RWPE2 (cell line): ENCODE measurements at regions not wholly inside any gene's neighbourhood (a gene's known extent, or its start where the extent isn't known, plus 50 kb on each side); places are given as distances from the start of the nearest gene placed in this dataset.

Source experiments
- ATAC-seq: fragments of 200-7000 bp; cut with Tn5 transposase; 3 replicates; pipeline ENCODE4 v1.9.1; 2021; ENCODE audit warnings: low read depth
- DNase-seq: peaks from one replicate; pipeline ENCODE4 v3.0.0-alpha.2; 2020; ENCODE audit warnings: low spot score
- H3K27ac ChIP-seq: fragments of 450-650 bp; 2 replicates; pipeline ENCODE4 v1.5.1; 2017; ENCODE audit warnings: mild to moderate bottlenecking; ENCODE audit not compliant: poor library complexity, severe bottlenecking
- H3K27me3 ChIP-seq: fragments of 250-450 bp; sonication (Bioruptor Pico); 2 replicates; pipeline ENCODE4 v1.5.1; 2021; ENCODE audit warnings: mild to moderate bottlenecking, moderate library complexity; ENCODE audit not compliant: insufficient read depth, poor library complexity, severe bottlenecking
- H3K36me3 ChIP-seq: fragments of 250-450 bp; sonication (Bioruptor Pico); 2 replicates; pipeline ENCODE4 v1.5.1; 2020; ENCODE audit warnings: low read depth, mild to moderate bottlenecking, moderate library complexity
- H3K4me1 ChIP-seq: fragments of 250-450 bp; sonication (Bioruptor Pico); 2 replicates; pipeline ENCODE4 v1.5.1; 2021; ENCODE audit warnings: mild to moderate bottlenecking, moderate library complexity; ENCODE audit not compliant: insufficient read depth, poor library complexity, severe bottlenecking
- H3K4me3 ChIP-seq: fragments of 250-450 bp; sonication (Bioruptor Pico); 2 replicates; pipeline ENCODE4 v1.5.1; 2021; ENCODE audit warnings: mild to moderate bottlenecking, moderate library complexity; ENCODE audit not compliant: severe bottlenecking
- H3K9me3 ChIP-seq: fragments of 250-450 bp; sonication (Bioruptor Pico); 2 replicates; pipeline ENCODE4 v1.5.1; 2021; ENCODE audit warnings: mild to moderate bottlenecking, moderate library complexity; ENCODE audit not compliant: severe bottlenecking
- TF ChIP-seq, protein P1 (sequence below): fragments of 450-650 bp; IDR thresholded peaks from one replicate; pipeline ENCODE4 v1.5.1; 2017; ENCODE audit warnings: mild to moderate bottlenecking, moderate library complexity; ENCODE audit not compliant: poor library complexity, severe bottlenecking

DNA sequence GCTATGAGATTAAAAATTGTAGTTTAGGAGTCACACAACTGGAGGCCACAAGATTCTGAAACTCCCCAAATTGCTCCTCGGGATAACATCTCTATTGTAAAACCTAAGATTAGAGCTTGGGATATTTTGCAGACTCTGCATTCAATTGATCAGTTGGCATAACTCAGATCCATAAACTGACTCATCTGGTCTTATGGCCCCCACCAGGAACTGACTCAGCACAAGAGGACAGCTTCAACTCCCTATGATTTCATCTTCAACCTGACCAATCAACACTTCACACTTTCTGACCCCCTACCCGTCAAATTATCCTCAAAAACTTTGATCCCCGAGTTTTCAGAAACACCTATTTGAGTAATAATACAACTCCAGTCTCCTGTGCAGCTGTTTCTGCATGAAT lies 257.3 kb downstream of the HAO1 start:
- TF ChIP-seq, protein P1, sequence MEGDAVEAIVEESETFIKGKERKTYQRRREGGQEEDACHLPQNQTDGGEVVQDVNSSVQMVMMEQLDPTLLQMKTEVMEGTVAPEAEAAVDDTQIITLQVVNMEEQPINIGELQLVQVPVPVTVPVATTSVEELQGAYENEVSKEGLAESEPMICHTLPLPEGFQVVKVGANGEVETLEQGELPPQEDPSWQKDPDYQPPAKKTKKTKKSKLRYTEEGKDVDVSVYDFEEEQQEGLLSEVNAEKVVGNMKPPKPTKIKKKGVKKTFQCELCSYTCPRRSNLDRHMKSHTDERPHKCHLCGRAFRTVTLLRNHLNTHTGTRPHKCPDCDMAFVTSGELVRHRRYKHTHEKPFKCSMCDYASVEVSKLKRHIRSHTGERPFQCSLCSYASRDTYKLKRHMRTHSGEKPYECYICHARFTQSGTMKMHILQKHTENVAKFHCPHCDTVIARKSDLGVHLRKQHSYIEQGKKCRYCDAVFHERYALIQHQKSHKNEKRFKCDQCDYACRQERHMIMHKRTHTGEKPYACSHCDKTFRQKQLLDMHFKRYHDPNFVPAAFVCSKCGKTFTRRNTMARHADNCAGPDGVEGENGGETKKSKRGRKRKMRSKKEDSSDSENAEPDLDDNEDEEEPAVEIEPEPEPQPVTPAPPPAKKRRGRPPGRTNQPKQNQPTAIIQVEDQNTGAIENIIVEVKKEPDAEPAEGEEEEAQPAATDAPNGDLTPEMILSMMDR = no peak
- no peaks in the 10 kb centered on the region for H3K9me3 ChIP-seq
- H3K27me3 ChIP-seq = no peaks in the 10 kb centered on the region
- DNase-seq (no peak), ATAC-seq (no peak)
- no peaks in the 10 kb centered on the region for H3K36me3 ChIP-seq
- no peaks in the 10 kb centered on the region for H3K4me1 ChIP-seq
- no peak overlapping the region for H3K27ac ChIP-seq
- no peak overlapping the region for H3K4me3 ChIP-seq

DNA sequence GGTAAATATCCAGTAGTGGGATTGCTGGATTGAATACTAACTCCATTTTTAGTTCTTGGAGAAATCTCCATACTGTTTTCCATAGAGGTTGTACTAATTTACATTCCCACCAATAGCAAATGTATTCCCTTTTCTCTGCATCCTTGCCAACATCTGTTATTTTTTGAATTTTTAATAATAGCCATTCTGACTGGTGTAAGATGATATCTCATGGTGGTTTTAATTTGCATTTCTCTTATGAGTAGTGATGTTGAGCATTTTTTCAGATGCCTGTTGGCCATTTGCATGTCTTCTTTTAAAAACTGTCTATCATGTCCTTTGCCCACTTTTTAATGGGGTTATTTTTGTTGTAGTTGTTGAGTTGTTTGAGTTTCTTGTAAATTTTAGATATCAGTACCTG lies 253.2 kb downstream of the HAO1 start:
- H3K4me3 ChIP-seq = no peak overlapping the region
- no peaks in the 10 kb centered on the region for H3K4me1 ChIP-seq
- TF ChIP-seq, protein P1 = no peak
- no peaks in the 10 kb centered on the region for H3K36me3 ChIP-seq
- H3K27me3 ChIP-seq = no peaks in the 10 kb centered on the region
- DNase-seq = no peak
- no peaks in the 10 kb centered on the region for H3K9me3 ChIP-seq
- no peak for ATAC-seq
- no peak overlapping the region for H3K27ac ChIP-seq

DNA sequence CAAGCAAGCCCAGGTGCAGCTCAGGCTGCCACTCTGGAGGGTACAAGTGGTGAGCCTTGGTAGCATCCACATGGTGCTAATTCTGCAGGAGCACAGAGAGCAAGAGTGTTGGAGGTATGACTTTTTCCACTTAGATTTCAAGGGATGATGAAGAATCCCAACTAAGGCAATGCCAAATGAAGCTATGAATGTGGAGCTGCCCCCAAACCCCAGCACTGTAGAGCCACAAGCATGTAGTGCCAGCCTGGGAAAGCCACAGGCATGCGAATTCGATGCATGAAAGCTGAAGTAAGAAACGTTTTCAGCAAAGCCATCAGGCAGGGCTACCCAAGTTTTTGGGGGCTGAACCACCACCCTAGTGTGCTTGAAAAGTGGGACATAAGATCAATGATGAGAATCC lies 251.1 kb downstream of the HAO1 start:
- Histone ChIP-seq H3K9me3 (no peaks in the 10 kb centered on the region), H3K27ac (no peak overlapping the region), H3K36me3 (no peaks in the 10 kb centered on the region), H3K4me1 (no peaks in the 10 kb centered on the region), H3K4me3 (no peak overlapping the region), H3K27me3 (no peaks in the 10 kb centered on the region)
- ATAC-seq (no peak), DNase-seq (no peak)
- TF ChIP-seq, protein P1 = no peak

DNA sequence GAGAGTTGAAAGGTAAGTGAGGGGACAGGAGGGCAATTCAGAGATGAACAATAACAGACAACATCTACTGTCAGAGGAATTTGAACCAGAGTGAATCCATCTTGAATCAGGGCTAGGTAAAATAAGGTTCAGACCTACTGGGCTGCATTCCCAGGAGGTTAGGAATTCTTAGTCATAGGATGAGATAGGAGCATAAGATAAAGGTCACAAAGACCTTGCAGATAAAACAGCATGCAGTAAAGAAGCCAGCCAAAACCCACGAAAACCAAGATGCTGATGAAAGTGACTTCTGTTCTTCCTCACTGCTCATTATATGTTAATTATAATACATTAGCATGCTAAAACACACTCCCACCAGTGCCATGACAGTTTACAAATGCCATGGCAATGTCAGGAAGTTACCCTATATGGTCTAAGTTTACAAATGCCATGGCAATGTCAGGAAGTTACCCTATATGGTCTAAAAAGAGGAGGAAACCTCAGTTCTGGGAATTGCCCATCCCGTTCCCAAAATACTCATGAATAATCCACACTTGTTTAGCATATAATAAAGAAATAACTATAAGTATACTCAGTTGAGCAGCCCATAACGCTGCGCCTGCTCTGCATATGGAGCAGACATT lies 248.5 kb downstream of the HAO1 start:
- Histone ChIP-seq H3K4me3 (no peak overlapping the region), H3K27ac (no peak overlapping the region), H3K36me3 (no peaks in the 10 kb centered on the region), H3K9me3 (no peaks in the 10 kb centered on the region), H3K4me1 (no peaks in the 10 kb centered on the region), H3K27me3 (no peaks in the 10 kb centered on the region)
- DNase-seq (no peak), ATAC-seq (no peak; the same call in 2 of the 3 replicates)
- TF ChIP-seq, protein P1 = no peak

DNA sequence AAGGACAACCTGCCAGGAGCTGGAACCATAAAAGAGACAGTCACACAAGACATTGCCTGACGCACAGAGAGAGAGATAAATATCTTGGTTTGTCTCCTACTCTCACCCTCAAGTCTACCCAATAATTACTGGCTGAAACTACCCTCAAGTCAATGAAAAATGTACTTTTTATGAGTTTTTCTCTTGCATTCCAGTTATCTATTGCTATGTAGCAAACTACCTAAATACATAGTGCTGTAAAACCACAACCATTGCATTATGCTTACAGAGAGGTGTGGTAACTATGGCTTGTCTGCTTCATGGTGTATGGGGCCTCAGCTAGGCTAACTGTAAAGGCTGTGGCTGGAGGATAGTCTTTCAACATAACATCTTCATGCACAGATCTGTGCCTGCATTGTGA lies 247.8 kb downstream of the HAO1 start:
- Histone ChIP-seq H3K9me3 (no peaks in the 10 kb centered on the region), H3K36me3 (no peaks in the 10 kb centered on the region), H3K27ac (no peak overlapping the region), H3K27me3 (no peaks in the 10 kb centered on the region), H3K4me3 (no peak overlapping the region), H3K4me1 (no peaks in the 10 kb centered on the region)
- TF ChIP-seq, protein P1 = no peak
- ATAC-seq (no peak), DNase-seq (no peak)
